ENCODE measurements at regions not wholly inside any gene's neighbourhood (a gene's known extent, or its start where the extent isn't known, plus 50 kb on each side); places are given as distances from the start of the nearest gene placed in this dataset.

GRCh38 chr10:36677431-36677768 lies 448.0 kb upstream of the ANKRD30A start:
- Histone ChIP-seq H3K27me3 (replicated peaks; ENCODE audit: insufficient read depth, low read depth, low read length, poor library complexity) (no peaks in the 10 kb centered on the region), H3K36me3 (ENCODE audit: insufficient read depth, low read length, poor library complexity, severe bottlenecking) (no peaks in the 10 kb centered on the region), H3K9me3 (ENCODE audit: low read depth, low read length, poor library complexity, severe bottlenecking) (no peaks in the 10 kb centered on the region), H3K4me3 (ENCODE audit: low read depth, low read length, poor library complexity, severe bottlenecking) (no peak overlapping the region), H3K27ac (ENCODE audit: low read depth, low read length, poor library complexity, severe bottlenecking) (peak overlapping the region; percentile 17), H3K4me1 (ENCODE audit: insufficient read depth, low read length, poor library complexity, severe bottlenecking) (peaks cover 25% of the 10 kb centered on the region)
- CTCF ChIA-PET = no interaction called here
- intact Hi-C loops (cut with micrococcal nuclease; ENCODE audit: unreplicated experiment) = no loop called here
- TF ChIP-seq EZH2 (IDR thresholded peaks at IDR 0.05; ENCODE audit: borderline replicate concordance, low read depth, low read length, poor library complexity, severe bottlenecking) = no peak
- TF ChIP-seq, protein P1, sequence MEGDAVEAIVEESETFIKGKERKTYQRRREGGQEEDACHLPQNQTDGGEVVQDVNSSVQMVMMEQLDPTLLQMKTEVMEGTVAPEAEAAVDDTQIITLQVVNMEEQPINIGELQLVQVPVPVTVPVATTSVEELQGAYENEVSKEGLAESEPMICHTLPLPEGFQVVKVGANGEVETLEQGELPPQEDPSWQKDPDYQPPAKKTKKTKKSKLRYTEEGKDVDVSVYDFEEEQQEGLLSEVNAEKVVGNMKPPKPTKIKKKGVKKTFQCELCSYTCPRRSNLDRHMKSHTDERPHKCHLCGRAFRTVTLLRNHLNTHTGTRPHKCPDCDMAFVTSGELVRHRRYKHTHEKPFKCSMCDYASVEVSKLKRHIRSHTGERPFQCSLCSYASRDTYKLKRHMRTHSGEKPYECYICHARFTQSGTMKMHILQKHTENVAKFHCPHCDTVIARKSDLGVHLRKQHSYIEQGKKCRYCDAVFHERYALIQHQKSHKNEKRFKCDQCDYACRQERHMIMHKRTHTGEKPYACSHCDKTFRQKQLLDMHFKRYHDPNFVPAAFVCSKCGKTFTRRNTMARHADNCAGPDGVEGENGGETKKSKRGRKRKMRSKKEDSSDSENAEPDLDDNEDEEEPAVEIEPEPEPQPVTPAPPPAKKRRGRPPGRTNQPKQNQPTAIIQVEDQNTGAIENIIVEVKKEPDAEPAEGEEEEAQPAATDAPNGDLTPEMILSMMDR (conservative IDR thresholded peaks at IDR 0.05; ENCODE audit: low read depth, low read length) = no peak
- no TSS peak for BruUV-seq (replicated peaks)
- no peak for DNase-seq (ENCODE audit: low spot score)
- POLR2A ChIA-PET (ENCODE audit: low non-redundant PET) = interaction anchor here (0.6 kb wide), 1 partner anchor 92 kb away, joined by 3 read pairs; no protein-coding TSS in a partner anchor

DNA sequence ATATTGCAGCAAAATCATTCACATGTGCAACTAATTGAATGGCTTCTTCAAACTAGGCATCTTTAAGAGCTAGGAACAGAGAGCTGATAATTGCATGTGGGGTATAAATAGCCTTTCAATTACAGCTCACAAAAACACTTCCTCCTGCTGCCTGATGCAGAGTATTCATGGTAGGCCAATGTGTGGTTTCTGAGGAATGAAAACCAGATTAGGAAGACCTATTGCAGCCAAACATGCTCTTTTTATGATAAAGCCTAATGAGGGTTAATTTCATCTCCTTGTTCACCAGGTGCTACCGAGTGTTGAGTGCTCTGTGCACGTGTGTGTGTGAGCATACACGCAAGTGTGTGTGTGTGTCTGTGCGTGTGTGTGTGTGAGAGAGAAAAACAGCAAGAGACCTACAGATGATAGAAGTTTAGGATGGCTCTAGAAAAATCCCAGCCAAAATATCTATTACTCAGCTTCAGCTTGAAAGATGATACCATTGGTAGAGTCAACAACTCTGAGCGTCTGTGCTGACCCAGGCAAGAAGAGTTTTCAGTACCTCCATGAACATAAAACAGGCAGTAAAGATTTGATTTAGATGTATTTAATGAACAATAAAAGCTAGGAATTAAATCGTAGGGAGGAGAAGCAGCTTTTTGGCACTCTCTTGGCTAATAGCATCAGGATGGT lies 448.5 kb upstream of the ANKRD30A start:
- peak; percentile 45 for DNase-seq (ENCODE audit: low spot score)
- intact Hi-C loops (cut with micrococcal nuclease; ENCODE audit: unreplicated experiment) = no loop called here
- POLR2A ChIA-PET (ENCODE audit: low non-redundant PET) = no interaction called here

DNA sequence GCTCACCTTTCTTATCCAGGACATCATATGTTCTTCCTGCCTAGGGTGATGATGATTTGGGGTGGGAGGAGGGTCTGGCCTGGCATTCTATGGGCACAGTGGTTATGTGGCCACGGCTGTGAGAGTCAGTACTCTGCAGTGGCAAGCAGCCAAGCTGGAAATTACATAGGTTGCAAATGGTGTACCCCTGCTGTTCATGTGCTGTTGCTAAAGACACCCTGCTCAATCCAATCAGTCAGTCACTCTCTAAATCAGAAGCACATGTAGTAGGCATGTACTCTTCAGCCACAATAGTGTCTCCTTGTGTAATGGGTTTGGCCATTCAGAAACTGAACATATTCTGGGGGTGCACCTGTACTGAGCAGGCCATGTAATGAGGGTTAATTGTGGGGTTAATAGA lies 449.1 kb upstream of the ANKRD30A start:
- Histone ChIP-seq H3K4me1 (ENCODE audit: insufficient read depth, low read length, poor library complexity, severe bottlenecking) (peaks cover 17% of the 10 kb centered on the region), H3K36me3 (ENCODE audit: insufficient read depth, low read length, poor library complexity, severe bottlenecking) (no peaks in the 10 kb centered on the region), H3K27ac (ENCODE audit: low read depth, low read length, poor library complexity, severe bottlenecking) (peak overlapping the region; percentile 17), H3K9me3 (ENCODE audit: low read depth, low read length, poor library complexity, severe bottlenecking) (no peaks in the 10 kb centered on the region), H3K27me3 (replicated peaks; ENCODE audit: insufficient read depth, low read depth, low read length, poor library complexity) (no peaks in the 10 kb centered on the region), H3K4me3 (ENCODE audit: low read depth, low read length, poor library complexity, severe bottlenecking) (no peak overlapping the region)
- CTCF ChIA-PET = no interaction called here
- TF ChIP-seq, protein P1 (conservative IDR thresholded peaks at IDR 0.05; ENCODE audit: low read depth, low read length) = no peak
- no peak for TF ChIP-seq EZH2 (IDR thresholded peaks at IDR 0.05; ENCODE audit: borderline replicate concordance, low read depth, low read length, poor library complexity, severe bottlenecking)
- POLR2A ChIA-PET (ENCODE audit: low non-redundant PET) = no interaction called here
- peak; percentile 77 for DNase-seq (ENCODE audit: low spot score)
- BruUV-seq (replicated peaks) = no TSS peak
- intact Hi-C loops (cut with micrococcal nuclease; ENCODE audit: unreplicated experiment) = no loop called here

More for the DNA sequence above, 448.5 kb upstream of the ANKRD30A start:
- CTCF ChIA-PET = no interaction called here
- Histone ChIP-seq H3K27ac (ENCODE audit: low read depth, low read length, poor library complexity, severe bottlenecking) (peak overlapping the region; percentile 17), H3K9me3 (ENCODE audit: low read depth, low read length, poor library complexity, severe bottlenecking) (no peaks in the 10 kb centered on the region), H3K4me3 (ENCODE audit: low read depth, low read length, poor library complexity, severe bottlenecking) (no peak overlapping the region), H3K27me3 (replicated peaks; ENCODE audit: insufficient read depth, low read depth, low read length, poor library complexity) (no peaks in the 10 kb centered on the region), H3K4me1 (ENCODE audit: insufficient read depth, low read length, poor library complexity, severe bottlenecking) (peaks cover 20% of the 10 kb centered on the region), H3K36me3 (ENCODE audit: insufficient read depth, low read length, poor library complexity, severe bottlenecking) (no peaks in the 10 kb centered on the region)
- TF ChIP-seq, protein P1 (conservative IDR thresholded peaks at IDR 0.05; ENCODE audit: low read depth, low read length) = no peak
- TF ChIP-seq EZH2 (IDR thresholded peaks at IDR 0.05; ENCODE audit: borderline replicate concordance, low read depth, low read length, poor library complexity, severe bottlenecking) = no peak
- BruUV-seq (replicated peaks) = no TSS peak

Measured in A673 (cell line).